Calu3 (cell line): ENCODE measurements at regions not wholly inside any gene's neighbourhood (a gene's known extent, or its start where the extent isn't known, plus 50 kb on each side); places are given as distances from the start of the nearest gene placed in this dataset.

Experiments used
- BruUV-seq: library from RNA; stranded (reverse); fragments of 400-500 nt; replicated peaks from 2 replicates; lab custom pipeline; 2021; lab: Mats Ljungman, UMichigan
- CTCF ChIA-PET: fragments of 300-600 bp; sonication (Branson Sonifier 250); formaldehyde crosslinking; loops from one replicate; lab custom pipeline; 2022; ENCODE audit warnings: antibody characterized with exemption; lab: Charles Lee
- DNase-seq: peaks from one replicate; pipeline ENCODE4 v3.0.0; 2022
- H3K27ac Mint-ChIP-seq: one replicate; pipeline ENCODE4 v1.8.0; 2022; ENCODE audit warnings: mixed read lengths; ENCODE audit not compliant: unreplicated experiment
- H3K27me3 Mint-ChIP-seq: one replicate; pipeline ENCODE4 v1.8.0; 2022; ENCODE audit warnings: mixed read lengths; ENCODE audit not compliant: unreplicated experiment
- H3K36me3 Mint-ChIP-seq: one replicate; pipeline ENCODE4 v1.8.0; 2022; ENCODE audit warnings: mild to moderate bottlenecking, moderate library complexity, mixed read lengths; ENCODE audit not compliant: insufficient read depth, unreplicated experiment
- H3K4me1 Mint-ChIP-seq: one replicate; pipeline ENCODE4 v1.8.0; 2022; ENCODE audit warnings: mild to moderate bottlenecking, low read depth, mixed read lengths; ENCODE audit not compliant: unreplicated experiment
- H3K4me3 Mint-ChIP-seq: one replicate; pipeline ENCODE4 v1.8.0; 2022; ENCODE audit warnings: mild to moderate bottlenecking, low read depth, moderate library complexity, mixed read lengths; ENCODE audit not compliant: unreplicated experiment
- H3K9me3 Mint-ChIP-seq: one replicate; pipeline ENCODE4 v1.8.0; 2022; ENCODE audit warnings: low read depth, mixed read lengths; ENCODE audit not compliant: unreplicated experiment
- intact Hi-C: fragments of 100-400 bp; cut with micrococcal nuclease; formaldehyde crosslinking; loops from one replicate; pipeline ENCODE4 v1.10.0; 2022; ENCODE audit not compliant: unreplicated experiment
- TF ChIP-seq, protein P1 (sequence below): fragments of 200-600 bp; IDR thresholded peaks from one replicate; pipeline ENCODE4 v1.8.0; 2022; ENCODE audit warnings: antibody characterized with exemption; ENCODE audit not compliant: unreplicated experiment

GRCh38 chr6:113588646-113589045 lies 268.5 kb upstream of the MARCKS start:
- CTCF ChIA-PET: no interaction called here

GRCh38 chr6:113591896-113592827 lies 265.0 kb upstream of the MARCKS start:
- Mint-ChIP-seq H3K27me3 (no peaks in the 10 kb centered on the region), H3K27ac (no peak overlapping the region), H3K4me3 (no peak overlapping the region), H3K4me1 (peaks cover 18% of the 10 kb centered on the region), H3K9me3 (no peaks in the 10 kb centered on the region), H3K36me3 (no peaks in the 10 kb centered on the region)
- no peak for DNase-seq
- TF ChIP-seq, protein P1, sequence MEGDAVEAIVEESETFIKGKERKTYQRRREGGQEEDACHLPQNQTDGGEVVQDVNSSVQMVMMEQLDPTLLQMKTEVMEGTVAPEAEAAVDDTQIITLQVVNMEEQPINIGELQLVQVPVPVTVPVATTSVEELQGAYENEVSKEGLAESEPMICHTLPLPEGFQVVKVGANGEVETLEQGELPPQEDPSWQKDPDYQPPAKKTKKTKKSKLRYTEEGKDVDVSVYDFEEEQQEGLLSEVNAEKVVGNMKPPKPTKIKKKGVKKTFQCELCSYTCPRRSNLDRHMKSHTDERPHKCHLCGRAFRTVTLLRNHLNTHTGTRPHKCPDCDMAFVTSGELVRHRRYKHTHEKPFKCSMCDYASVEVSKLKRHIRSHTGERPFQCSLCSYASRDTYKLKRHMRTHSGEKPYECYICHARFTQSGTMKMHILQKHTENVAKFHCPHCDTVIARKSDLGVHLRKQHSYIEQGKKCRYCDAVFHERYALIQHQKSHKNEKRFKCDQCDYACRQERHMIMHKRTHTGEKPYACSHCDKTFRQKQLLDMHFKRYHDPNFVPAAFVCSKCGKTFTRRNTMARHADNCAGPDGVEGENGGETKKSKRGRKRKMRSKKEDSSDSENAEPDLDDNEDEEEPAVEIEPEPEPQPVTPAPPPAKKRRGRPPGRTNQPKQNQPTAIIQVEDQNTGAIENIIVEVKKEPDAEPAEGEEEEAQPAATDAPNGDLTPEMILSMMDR: no peak
- CTCF ChIA-PET: no interaction called here
- intact Hi-C loops: no loop called here
- BruUV-seq: no TSS peak

More at GRCh38 chr6:113588646-113589045, 268.5 kb upstream of the MARCKS start:
- TF ChIP-seq, protein P1: no peak
- H3K4me3 Mint-ChIP-seq: no peak overlapping the region
- DNase-seq: no peak
- H3K36me3 Mint-ChIP-seq: no peaks in the 10 kb centered on the region
- no peaks in the 10 kb centered on the region for H3K27me3 Mint-ChIP-seq
- no TSS peak for BruUV-seq
- intact Hi-C loops: no loop called here
- H3K9me3 Mint-ChIP-seq: no peaks in the 10 kb centered on the region
- no peak overlapping the region for H3K27ac Mint-ChIP-seq
- H3K4me1 Mint-ChIP-seq: peaks cover 11% of the 10 kb centered on the region

GRCh38 chr6:113594726-113595125 lies 262.4 kb upstream of the MARCKS start:
- CTCF ChIA-PET: no interaction called here
- no TSS peak for BruUV-seq
- H3K36me3 Mint-ChIP-seq: no peaks in the 10 kb centered on the region
- TF ChIP-seq, protein P1: no peak
- H3K9me3 Mint-ChIP-seq: no peaks in the 10 kb centered on the region
- H3K27ac Mint-ChIP-seq: no peak overlapping the region
- intact Hi-C loops: no loop called here
- peaks cover 18% of the 10 kb centered on the region for H3K4me1 Mint-ChIP-seq
- no peak overlapping the region for H3K4me3 Mint-ChIP-seq
- H3K27me3 Mint-ChIP-seq: no peaks in the 10 kb centered on the region
- no peak for DNase-seq

DNA sequence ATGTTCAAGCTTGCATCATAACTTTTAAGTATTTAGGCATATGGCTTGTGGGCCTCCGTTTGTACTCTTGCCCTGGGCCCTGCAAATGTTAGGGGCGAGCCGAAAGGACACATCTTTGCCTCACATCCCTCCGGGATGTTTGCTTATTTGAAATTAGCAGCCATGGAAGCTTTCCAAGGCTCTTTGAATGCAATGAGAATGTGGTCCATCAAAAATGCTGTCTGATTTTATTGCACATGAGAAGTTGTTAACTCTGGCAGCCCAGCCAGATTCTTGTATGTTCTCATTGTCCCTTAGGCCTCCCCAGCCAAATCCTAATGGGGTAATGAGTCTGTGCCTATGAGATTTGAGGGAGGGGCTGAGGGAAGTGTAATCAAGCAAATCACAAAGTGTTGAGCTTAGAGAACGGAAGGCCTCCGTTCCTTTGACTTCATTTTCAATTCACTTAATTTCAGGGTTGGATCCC lies 261.2 kb upstream of the MARCKS start:
- H3K27me3 Mint-ChIP-seq: no peaks in the 10 kb centered on the region
- TF ChIP-seq, protein P1: no peak
- peaks cover 18% of the 10 kb centered on the region for H3K4me1 Mint-ChIP-seq
- DNase-seq: no peak
- CTCF ChIA-PET: interaction anchor here (0.6 kb wide), 1 partner anchor 11 kb away, joined by 3 read pairs; no protein-coding TSS in a partner anchor
- no peak overlapping the region for H3K4me3 Mint-ChIP-seq
- peaks cover 4% of the 10 kb centered on the region for H3K9me3 Mint-ChIP-seq
- H3K27ac Mint-ChIP-seq: no peak overlapping the region
- intact Hi-C loops: no loop called here
- no peaks in the 10 kb centered on the region for H3K36me3 Mint-ChIP-seq
- BruUV-seq: no TSS peak
